HEK293 (cell line): ENCODE measurements at regions not wholly inside any gene's neighbourhood (a gene's known extent, or its start where the extent isn't known, plus 50 kb on each side); places are given as distances from the start of the nearest gene placed in this dataset.

Source experiments
- CTCF ChIP-seq: fragments of 450-650 bp; formaldehyde crosslinking; IDR thresholded peaks from 2 replicates; pipeline ENCODE4 v1.5.1; 2016; ENCODE audit warnings: missing biosample characterization, missing genetic modification characterization
- KLF10 ChIP-seq: fragments of 450-650 bp; IDR thresholded peaks from 2 replicates; pipeline ENCODE4 v1.5.1; 2018; ENCODE audit warnings: missing biosample characterization, mild to moderate bottlenecking, missing genetic modification characterization
- PRDM10 ChIP-seq: fragments of 450-650 bp; formaldehyde crosslinking; IDR thresholded peaks from 2 replicates; pipeline ENCODE4 v1.5.1; 2016; ENCODE audit warnings: missing biosample characterization, missing genetic modification characterization
- SP3 ChIP-seq: fragments of 450-650 bp; formaldehyde crosslinking; IDR thresholded peaks from 2 replicates; pipeline ENCODE4 v1.5.1; 2016; ENCODE audit warnings: missing biosample characterization, missing genetic modification characterization
- ZNF140 ChIP-seq: fragments of 450-650 bp; formaldehyde crosslinking; IDR thresholded peaks from 2 replicates; pipeline ENCODE4 v1.5.1; 2016; ENCODE audit warnings: missing biosample characterization, missing genetic modification characterization
- ZNF324 ChIP-seq: fragments of 450-650 bp; formaldehyde crosslinking; IDR thresholded peaks from 2 replicates; pipeline ENCODE4 v1.5.1; 2016; ENCODE audit warnings: missing biosample characterization, missing genetic modification characterization
- ZNF529 ChIP-seq: fragments of 450-650 bp; formaldehyde crosslinking; IDR thresholded peaks from 2 replicates; pipeline ENCODE4 v1.5.1; 2017; ENCODE audit warnings: missing genetic modification characterization, missing biosample characterization; ENCODE audit not compliant: insufficient replicate concordance
- ZNF544 ChIP-seq: fragments of 450-650 bp; formaldehyde crosslinking; IDR thresholded peaks from 2 replicates; pipeline ENCODE4 v1.5.0; 2017; ENCODE audit warnings: missing biosample characterization, missing genetic modification characterization
- ZNF610 ChIP-seq: fragments of 450-650 bp; formaldehyde crosslinking; IDR thresholded peaks from 2 replicates; pipeline ENCODE4 v1.5.1; 2016; ENCODE audit warnings: missing biosample characterization, missing genetic modification characterization, borderline replicate concordance
- ZNF704 ChIP-seq: fragments of 450-650 bp; formaldehyde crosslinking; IDR thresholded peaks from 2 replicates; pipeline ENCODE4 v1.5.1; 2016; ENCODE audit warnings: missing biosample characterization, missing genetic modification characterization
- ZNF76 ChIP-seq: fragments of 450-650 bp; formaldehyde crosslinking; IDR thresholded peaks from 2 replicates; pipeline ENCODE4; 2016; ENCODE audit warnings: low read depth, missing biosample characterization, missing genetic modification characterization, borderline replicate concordance
- ZSCAN30 ChIP-seq: fragments of 450-650 bp; IDR thresholded peaks from 2 replicates; pipeline ENCODE4 v1.5.1; 2018; ENCODE audit warnings: missing biosample characterization, mild to moderate bottlenecking, missing genetic modification characterization, moderate library complexity

GRCh38 chr12:124481257-124481750 is 86.1 kb downstream of the NCOR2 start:
- no peak for TF ChIP-seq ZNF529 (tag by site-specific recombination)
- no peak for TF ChIP-seq ZSCAN30 (tag by site-specific recombination)
- TF ChIP-seq CTCF: no peak
- no peak for TF ChIP-seq SP3 (tag by site-specific recombination)
- TF ChIP-seq ZNF140 (tag by site-specific recombination): no peak
- no peak for TF ChIP-seq KLF10
- TF ChIP-seq ZNF704 (tag by site-specific recombination): no peak
- no peak for TF ChIP-seq PRDM10 (tag by site-specific recombination)
- TF ChIP-seq ZNF324 (tag by site-specific recombination): no peak
- no peak for TF ChIP-seq ZNF76 (tag by site-specific recombination)
- no peak for TF ChIP-seq ZNF610 (tag by site-specific recombination)
- no peak for TF ChIP-seq ZNF544 (tag by site-specific recombination)
